ENCODE measurements at regions not wholly inside any gene's neighbourhood (a gene's known extent, or its start where the extent isn't known, plus 50 kb on each side); places are given as distances from the start of the nearest gene placed in this dataset.
"Not testable (repeated sequence)": the region's sequence is repeated elsewhere in the genome, so short reads cannot be mapped to it uniquely, and the experiment has no call there.

DNA sequence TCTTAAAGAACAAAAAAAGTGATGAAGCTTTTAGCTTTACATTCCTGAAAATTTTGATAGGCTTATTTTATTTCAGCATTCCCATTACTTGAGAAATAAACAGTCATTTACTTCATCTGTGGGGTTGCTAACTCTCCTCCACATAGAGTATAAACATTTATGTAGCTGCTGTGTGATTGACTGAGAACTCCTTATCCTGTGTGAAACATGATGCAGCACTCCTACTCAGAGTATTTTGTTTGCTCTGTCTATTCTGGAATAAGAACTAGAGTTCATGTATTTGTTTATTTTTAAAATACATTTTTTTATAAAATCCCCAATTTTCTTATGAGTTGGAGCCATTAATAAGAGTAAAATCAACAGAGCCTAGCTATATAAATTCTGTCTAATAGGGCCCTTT, 318.7 kb upstream of the SPAG17 start:
- H3K4me1 Mint-ChIP-seq: no peaks in the 10 kb centered on the region
- no peaks in the 10 kb centered on the region for H3K27me3 Mint-ChIP-seq
- no peaks in the 10 kb centered on the region for H3K36me3 Mint-ChIP-seq
- ATAC-seq (ENCODE audit: low read depth in 2 of 2): no peak
- H3K9me3 Mint-ChIP-seq: peaks cover 0 to 2% (median 0%) of the 10 kb centered on the region in 7 donors
- H3K4me3 Mint-ChIP-seq: no peak overlapping the region
- no peak overlapping the region for H3K27ac Mint-ChIP-seq
- no peak for DNase-seq

DNA sequence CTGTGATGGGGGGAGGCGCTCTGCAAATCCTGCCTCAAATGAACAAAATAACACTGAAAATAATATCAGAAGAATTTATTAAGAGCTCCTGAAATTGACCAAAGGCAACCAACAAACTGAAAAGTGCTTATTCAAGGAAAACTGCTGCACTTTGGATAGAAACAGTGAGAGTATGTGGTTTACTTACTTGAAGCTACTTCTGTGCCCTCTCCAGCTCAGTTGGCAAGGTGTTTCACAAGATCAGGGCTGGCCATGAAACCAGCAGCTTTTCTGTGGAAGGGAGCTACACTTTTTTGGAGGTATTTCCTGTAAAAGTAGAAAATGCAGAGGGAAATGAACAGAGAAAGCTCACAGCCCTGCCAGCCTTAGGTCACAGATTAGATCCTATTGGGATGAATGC, 310.0 kb upstream of the SPAG17 start:
- no peak overlapping the region for H3K27ac Mint-ChIP-seq
- H3K4me1 Mint-ChIP-seq: no peaks in the 10 kb centered on the region
- DNase-seq (no peak), ATAC-seq (ENCODE audit: low read depth in 2 of 2) (no peak)
- H3K9me3 Mint-ChIP-seq: peaks cover 0 to 1% (median 0%) of the 10 kb centered on the region in 7 donors
- no peaks in the 10 kb centered on the region for H3K27me3 Mint-ChIP-seq
- no peaks in the 10 kb centered on the region for H3K36me3 Mint-ChIP-seq
- no peak overlapping the region for H3K4me3 Mint-ChIP-seq

DNA sequence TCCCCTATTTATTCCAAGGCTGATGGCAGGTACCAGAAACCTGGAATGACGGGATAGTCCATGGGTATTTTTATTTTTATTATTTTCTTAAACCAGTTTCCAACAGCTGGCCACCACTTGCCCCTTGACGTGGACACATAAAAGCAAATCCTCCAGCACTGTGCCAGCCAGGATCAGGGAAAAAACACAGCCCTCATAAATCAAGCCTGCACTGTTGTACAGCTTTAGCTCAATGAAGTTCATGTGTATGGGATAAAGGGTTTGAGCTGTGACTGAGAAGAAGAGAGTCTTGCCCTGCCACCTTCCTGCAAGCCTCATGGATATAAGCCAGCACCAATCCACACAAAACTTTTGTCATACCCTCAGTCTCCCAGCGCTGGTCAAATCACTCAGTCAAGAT, 303.8 kb upstream of the SPAG17 start:
- H3K27me3 Mint-ChIP-seq: no peaks in the 10 kb centered on the region
- ATAC-seq (ENCODE audit: low read depth in 2 of 2): no peak
- H3K9me3 Mint-ChIP-seq: peaks cover 0 to 7% (median 2%) of the 10 kb centered on the region in 7 donors

DNA sequence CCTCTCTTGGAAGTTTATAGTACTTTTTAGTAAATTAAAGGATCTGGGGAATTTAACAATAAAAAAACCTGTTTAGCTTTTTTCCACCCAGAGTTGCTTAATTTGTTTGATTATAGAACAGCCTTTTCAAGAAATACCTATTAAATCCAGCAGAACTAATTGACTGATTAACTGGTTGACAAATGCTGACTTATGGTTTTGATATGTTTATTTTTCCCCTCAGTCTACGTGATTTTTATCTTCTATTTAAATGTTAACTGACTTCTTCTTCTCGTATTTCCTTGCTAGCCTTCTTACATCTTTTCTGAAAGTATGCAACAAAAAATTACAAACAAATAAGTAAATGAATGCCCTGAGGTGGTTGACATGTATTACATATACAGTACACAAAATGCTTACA, 302.9 kb upstream of the SPAG17 start:
- Mint-ChIP-seq H3K4me3 (no peak overlapping the region), H3K36me3 (no peaks in the 10 kb centered on the region), H3K9me3 (peaks cover 1 to 8% (median 4%) of the 10 kb centered on the region in 7 donors), H3K4me1 (no peaks in the 10 kb centered on the region), H3K27me3 (no peaks in the 10 kb centered on the region), H3K27ac (no peak overlapping the region)
- ATAC-seq (ENCODE audit: low read depth in 2 of 2) (no peak), DNase-seq (no peak)

More for the DNA sequence above, 303.8 kb upstream of the SPAG17 start:
- DNase-seq: no peak
- no peaks in the 10 kb centered on the region for H3K4me1 Mint-ChIP-seq
- H3K4me3 Mint-ChIP-seq: no peak overlapping the region
- H3K27ac Mint-ChIP-seq: peak overlapping the region in 1 of 6 donors; percentile 12
- no peaks in the 10 kb centered on the region for H3K36me3 Mint-ChIP-seq

DNA sequence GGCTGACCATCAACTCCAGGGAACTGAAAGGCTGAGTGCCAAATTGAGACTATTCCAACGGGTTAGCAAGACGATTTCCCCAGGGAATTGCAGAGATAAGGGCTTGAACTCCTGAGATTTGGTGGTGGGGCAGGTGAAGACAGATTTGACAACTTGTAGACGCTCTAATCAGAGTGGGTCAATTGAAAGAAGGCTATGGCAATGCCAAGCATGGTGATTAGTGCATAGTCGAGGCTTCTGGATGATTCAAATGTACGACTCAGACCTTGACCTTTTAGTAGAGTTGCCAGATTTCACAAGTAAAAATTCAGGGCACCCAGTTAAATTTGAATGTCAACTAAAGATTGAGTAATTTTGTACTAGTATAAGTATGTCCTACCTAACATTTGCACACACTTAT, 302.1 kb upstream of the SPAG17 start:
- no peaks in the 10 kb centered on the region for H3K4me1 Mint-ChIP-seq
- no peak for ATAC-seq (ENCODE audit: low read depth in 2 of 2)
- no peak overlapping the region for H3K27ac Mint-ChIP-seq
- DNase-seq: no peak
- no peaks in the 10 kb centered on the region for H3K36me3 Mint-ChIP-seq
- no peaks in the 10 kb centered on the region for H3K27me3 Mint-ChIP-seq
- peaks cover 1 to 12% (median 6%) of the 10 kb centered on the region in 7 donors for H3K9me3 Mint-ChIP-seq
- no peak overlapping the region for H3K4me3 Mint-ChIP-seq

DNA sequence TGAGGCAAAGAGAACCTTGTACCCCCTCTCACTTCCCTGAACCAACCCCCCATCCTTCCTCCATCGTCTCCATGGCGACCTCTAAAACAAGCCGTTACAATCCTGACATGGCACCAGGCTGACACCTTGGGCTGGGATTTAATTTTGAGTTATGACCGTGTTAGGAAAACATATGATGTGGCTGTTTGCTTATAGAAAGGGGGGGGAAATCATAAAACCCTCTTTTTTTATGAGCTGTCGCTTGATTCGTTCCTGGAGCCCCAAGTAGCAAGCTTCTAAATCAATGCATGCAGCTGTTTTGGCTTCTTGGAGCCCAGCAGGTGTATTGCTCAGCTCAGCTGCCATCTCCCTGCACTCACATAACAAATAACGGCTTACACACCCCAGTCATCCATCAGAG, 301.2 kb upstream of the SPAG17 start:
- Mint-ChIP-seq H3K27ac (no peak overlapping the region), H3K4me1 (no peaks in the 10 kb centered on the region), H3K27me3 (no peaks in the 10 kb centered on the region), H3K4me3 (no peak overlapping the region), H3K36me3 (no peaks in the 10 kb centered on the region), H3K9me3 (peaks cover 1 to 12% (median 7%) of the 10 kb centered on the region in 7 donors)
- DNase-seq: no peak
- ATAC-seq (ENCODE audit: low read depth in 2 of 2): no peak

DNA sequence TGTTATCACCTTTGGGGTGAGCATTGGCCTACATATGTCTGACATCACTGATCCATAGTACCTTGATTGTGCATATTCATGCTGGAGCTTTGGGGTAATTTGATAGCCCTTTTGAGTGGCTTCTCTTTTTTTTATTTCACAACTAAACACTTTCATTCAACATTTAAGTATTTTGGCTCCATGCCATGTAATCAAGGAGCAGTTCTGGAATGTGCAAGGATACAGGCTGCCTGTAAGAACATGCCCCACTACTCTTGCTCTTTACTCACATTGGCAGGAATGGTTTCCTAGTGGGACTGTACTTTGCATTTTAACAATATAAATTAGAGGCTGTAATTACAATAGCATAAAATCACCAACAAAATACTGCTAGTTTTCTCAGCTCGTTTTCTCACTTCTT, 300.7 kb upstream of the SPAG17 start:
- Mint-ChIP-seq H3K4me3 (no peak overlapping the region), H3K36me3 (no peaks in the 10 kb centered on the region), H3K27ac (no peak overlapping the region), H3K27me3 (no peaks in the 10 kb centered on the region), H3K4me1 (no peaks in the 10 kb centered on the region), H3K9me3 (peaks cover 1 to 12% (median 7%) of the 10 kb centered on the region in 7 donors)
- DNase-seq (no peak), ATAC-seq (ENCODE audit: low read depth in 2 of 2) (no peak)

DNA sequence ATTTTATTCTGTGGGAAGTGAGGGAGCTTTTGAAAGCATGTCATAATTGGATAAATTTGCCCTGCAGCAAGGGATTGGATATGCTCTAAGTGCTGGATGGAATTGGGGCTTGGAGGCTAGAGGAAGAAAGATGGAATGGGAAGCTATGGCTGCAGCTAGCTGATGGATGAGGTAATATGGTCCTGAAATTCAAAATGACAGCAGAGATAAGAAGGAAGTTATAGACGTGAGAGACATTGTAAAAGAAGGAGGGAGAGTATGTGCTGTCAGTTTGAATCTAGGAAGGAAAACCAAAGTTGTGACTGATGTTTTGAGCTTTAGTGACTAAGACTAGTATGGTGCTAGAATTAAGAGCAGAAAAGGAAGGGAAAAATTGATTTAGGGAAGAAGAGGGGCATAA, 299.9 kb upstream of the SPAG17 start:
- ATAC-seq (ENCODE audit: low read depth in 2 of 2) (no peak), DNase-seq (no peak)
- Mint-ChIP-seq H3K27ac (no peak overlapping the region), H3K9me3 (peaks cover 4 to 12% (median 7%) of the 10 kb centered on the region in 7 donors), H3K4me3 (no peak overlapping the region), H3K36me3 (no peaks in the 10 kb centered on the region), H3K4me1 (no peaks in the 10 kb centered on the region), H3K27me3 (no peaks in the 10 kb centered on the region)

DNA sequence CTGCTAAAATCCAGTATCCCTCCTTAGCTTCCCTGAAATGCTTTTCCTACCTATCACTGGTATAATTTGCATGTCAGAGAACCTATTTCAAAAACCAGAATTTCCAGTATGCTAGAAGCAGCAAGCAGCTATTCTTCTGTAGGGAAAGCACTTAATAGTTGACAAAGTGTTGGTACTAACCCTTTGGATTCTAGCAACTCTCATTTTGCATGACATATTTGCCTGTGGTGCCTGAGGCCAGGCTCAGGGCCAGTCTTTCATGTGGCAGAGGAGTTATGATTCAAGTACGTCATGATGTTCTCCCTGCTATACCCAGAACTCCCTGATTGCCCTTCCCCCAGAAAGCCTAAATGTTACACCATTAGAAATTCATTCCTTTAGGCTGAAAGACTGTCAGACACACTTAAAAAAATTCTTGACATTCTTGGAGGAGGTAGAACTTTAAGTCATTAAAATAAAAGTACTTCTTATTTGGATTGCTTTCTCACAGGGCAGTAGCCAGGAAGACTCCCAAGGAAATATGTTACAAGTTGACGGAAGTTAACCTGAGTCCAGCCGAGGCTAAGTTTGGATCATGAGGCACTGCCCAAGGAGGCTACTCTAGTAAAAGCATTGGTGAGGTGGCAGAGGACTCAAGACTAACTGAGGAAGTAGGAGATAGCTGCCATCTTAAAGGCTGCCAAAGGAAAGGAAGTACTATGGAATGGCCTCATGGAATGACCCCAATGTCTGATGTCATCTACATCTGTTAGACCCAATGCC, 298.4 kb upstream of the SPAG17 start:
- H3K27ac Mint-ChIP-seq: no peak overlapping the region
- no peak overlapping the region for H3K4me3 Mint-ChIP-seq
- H3K9me3 Mint-ChIP-seq: peaks cover 2 to 12% (median 7%) of the 10 kb centered on the region in 7 donors
- ATAC-seq (ENCODE audit: low read depth in 2 of 2) (no peak), DNase-seq (no peak)
- no peaks in the 10 kb centered on the region for H3K27me3 Mint-ChIP-seq
- no peaks in the 10 kb centered on the region for H3K4me1 Mint-ChIP-seq
- no peaks in the 10 kb centered on the region for H3K36me3 Mint-ChIP-seq

DNA sequence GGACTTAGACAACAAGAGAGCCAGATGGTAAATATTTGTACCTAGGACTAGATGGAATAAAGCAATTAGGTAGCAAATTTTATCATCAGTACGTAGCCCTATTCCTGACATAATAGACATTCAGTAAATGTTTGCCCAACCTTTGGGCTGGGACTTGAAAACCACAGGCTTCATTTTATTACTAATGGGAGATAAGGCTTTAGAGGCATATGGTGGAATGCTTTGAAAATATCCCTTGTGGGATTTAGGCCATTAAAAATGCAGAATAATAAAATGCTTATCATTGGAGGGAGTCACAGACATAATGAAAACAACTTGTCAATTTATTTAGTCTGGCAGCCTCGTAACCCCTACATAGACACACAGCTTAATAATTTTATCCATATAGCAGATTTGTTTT, 296.1 kb upstream of the SPAG17 start:
- no peaks in the 10 kb centered on the region for H3K4me1 Mint-ChIP-seq
- H3K27me3 Mint-ChIP-seq: no peaks in the 10 kb centered on the region
- H3K27ac Mint-ChIP-seq: no peak overlapping the region
- DNase-seq (no peak), ATAC-seq (ENCODE audit: low read depth in 2 of 2) (no peak)
- H3K36me3 Mint-ChIP-seq: no peaks in the 10 kb centered on the region
- no peak overlapping the region for H3K4me3 Mint-ChIP-seq
- peaks cover 2 to 12% (median 7%) of the 10 kb centered on the region in 7 donors for H3K9me3 Mint-ChIP-seq

DNA sequence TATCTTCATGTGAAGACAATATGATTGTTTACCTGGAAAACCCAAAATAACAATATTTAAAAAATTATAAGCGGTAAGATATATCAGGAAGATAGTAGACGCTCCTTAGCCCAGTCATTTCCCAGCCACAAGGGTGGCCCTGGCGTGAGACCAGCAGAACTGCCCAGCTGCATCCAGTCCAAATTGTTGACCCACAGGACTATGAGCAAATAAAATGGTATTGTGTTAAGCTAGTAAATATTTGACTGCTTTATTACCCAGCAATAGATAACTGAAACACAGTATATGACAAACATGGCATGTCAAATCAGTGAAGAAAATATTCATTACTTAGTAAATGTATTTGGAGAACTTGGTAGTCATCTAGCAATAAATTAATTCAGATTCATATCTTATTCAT, 294.3 kb upstream of the SPAG17 start:
- Mint-ChIP-seq H3K9me3 (peaks cover 0 to 16% (median 8%) of the 10 kb centered on the region in 7 donors), H3K4me3 (no peak overlapping the region), H3K27me3 (no peaks in the 10 kb centered on the region), H3K27ac (no peak overlapping the region), H3K4me1 (no peaks in the 10 kb centered on the region), H3K36me3 (no peaks in the 10 kb centered on the region)
- ATAC-seq (ENCODE audit: low read depth in 2 of 2) (no peak), DNase-seq (no peak)

DNA sequence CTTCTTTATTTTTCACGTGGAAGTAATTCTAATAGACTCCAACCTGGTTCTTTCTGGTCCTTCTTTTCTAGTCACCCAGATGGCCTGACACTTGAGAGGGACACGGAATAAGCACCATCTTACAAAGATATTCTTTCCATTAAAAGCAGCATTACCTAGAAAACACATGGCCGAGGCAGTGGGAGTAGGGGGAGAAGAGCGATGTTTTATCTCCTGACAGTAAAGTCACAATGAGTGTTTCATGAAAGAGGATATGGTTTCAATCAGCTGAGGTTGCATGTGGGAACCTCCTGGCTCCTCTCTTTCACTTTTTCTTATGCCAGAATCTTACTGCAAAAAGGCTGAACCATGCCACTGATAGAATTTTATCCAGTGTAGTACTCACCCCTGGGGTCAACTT, 288.8 kb upstream of the SPAG17 start:
- Mint-ChIP-seq H3K27me3 (no peaks in the 10 kb centered on the region), H3K9me3 (peaks cover 0 to 13% (median 7%) of the 10 kb centered on the region in 7 donors), H3K27ac (no peak overlapping the region), H3K4me1 (no peaks in the 10 kb centered on the region), H3K4me3 (no peak overlapping the region), H3K36me3 (no peaks in the 10 kb centered on the region)
- DNase-seq (no peak), ATAC-seq (ENCODE audit: low read depth in 2 of 2) (no peak)

DNA sequence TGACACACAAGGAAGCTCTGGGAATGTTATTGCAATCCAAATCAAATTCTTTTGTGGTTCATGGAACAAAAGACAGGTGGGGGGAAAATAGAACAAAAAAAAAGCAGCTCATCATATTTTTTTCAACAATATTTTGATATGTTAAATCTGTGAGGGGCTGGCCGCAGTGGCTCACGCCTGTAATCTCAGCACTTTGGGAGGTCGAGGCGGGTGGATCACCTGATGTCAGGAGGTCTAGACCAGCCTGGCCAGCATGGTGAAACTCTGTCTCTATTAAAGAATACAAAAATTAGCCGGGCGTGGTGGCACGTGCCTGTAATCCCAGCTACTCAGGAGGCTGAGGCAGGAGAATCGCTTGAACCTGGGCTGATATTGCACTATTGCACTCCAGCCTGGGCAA, 279.4 kb upstream of the SPAG17 start:
- not testable (repeated sequence) for ATAC-seq (ENCODE audit: low read depth in 2 of 2); H3K36me3 Mint-ChIP-seq; H3K4me3 Mint-ChIP-seq; H3K27ac Mint-ChIP-seq; DNase-seq; H3K27me3 Mint-ChIP-seq; H3K4me1 Mint-ChIP-seq
- H3K9me3 Mint-ChIP-seq: peaks cover 7 to 31% (median 15%) of the 10 kb centered on the region in 7 donors

DNA sequence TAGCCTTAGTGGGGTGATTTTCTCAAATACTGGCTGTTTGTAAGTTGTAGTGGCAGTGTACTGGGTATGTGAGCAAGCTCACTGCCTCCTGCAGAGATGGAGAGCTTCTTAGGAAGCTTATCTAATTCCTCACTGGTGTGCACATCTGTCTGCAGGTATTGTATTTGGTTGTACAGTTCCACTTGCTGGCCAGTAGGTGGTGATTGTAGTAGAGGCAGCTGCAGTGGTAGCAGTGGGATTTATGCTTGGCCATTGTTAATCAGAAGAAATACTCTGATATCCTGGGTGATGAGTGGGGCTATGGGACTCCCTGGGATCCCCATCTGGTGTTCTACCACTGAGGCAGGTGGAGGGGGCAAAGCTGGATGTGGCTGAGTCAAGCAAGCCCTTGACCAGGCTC, 276.1 kb upstream of the SPAG17 start:
- peaks cover 6 to 52% (median 17%) of the 10 kb centered on the region in 7 donors for H3K9me3 Mint-ChIP-seq

DNA sequence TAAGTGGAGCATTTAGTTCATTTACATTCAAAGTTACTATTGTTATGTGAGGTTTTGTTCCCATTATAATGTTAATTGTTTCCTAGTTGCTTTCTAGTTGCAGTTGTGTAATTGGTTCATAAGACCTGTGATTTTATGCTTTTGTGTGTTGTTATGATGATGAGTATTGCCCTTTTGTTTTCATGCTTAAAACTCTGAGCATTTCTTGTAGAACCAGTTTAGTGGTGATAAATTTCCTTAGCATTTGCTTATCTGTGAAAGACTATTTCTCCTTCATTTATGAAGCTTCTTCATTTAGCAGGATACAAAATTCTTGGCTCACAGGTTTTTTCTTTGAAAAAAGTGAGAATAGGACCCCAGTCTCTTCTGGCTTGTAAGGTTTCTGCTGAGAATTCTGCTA, 274.8 kb upstream of the SPAG17 start:
- Mint-ChIP-seq H3K36me3 (no peaks in the 10 kb centered on the region), H3K9me3 (peaks cover 9 to 50% (median 24%) of the 10 kb centered on the region in 7 donors), H3K4me1 (no peaks in the 10 kb centered on the region), H3K27me3 (no peaks in the 10 kb centered on the region), H3K27ac (no peak overlapping the region), H3K4me3 (no peak overlapping the region)
- ATAC-seq (ENCODE audit: low read depth in 2 of 2) (no peak), DNase-seq (no peak)

More for the DNA sequence above, 276.1 kb upstream of the SPAG17 start:
- Mint-ChIP-seq H3K36me3 (no peaks in the 10 kb centered on the region), H3K27ac (no peak overlapping the region), H3K4me1 (no peaks in the 10 kb centered on the region), H3K4me3 (no peak overlapping the region), H3K27me3 (no peaks in the 10 kb centered on the region)
- DNase-seq: no peak
- no peak for ATAC-seq (ENCODE audit: low read depth in 2 of 2)

Measured in naive B cell (primary cell).